ENCODE measurements at regions not wholly inside any gene's neighbourhood (a gene's known extent, or its start where the extent isn't known, plus 50 kb on each side); places are given as distances from the start of the nearest gene placed in this dataset.

DNA sequence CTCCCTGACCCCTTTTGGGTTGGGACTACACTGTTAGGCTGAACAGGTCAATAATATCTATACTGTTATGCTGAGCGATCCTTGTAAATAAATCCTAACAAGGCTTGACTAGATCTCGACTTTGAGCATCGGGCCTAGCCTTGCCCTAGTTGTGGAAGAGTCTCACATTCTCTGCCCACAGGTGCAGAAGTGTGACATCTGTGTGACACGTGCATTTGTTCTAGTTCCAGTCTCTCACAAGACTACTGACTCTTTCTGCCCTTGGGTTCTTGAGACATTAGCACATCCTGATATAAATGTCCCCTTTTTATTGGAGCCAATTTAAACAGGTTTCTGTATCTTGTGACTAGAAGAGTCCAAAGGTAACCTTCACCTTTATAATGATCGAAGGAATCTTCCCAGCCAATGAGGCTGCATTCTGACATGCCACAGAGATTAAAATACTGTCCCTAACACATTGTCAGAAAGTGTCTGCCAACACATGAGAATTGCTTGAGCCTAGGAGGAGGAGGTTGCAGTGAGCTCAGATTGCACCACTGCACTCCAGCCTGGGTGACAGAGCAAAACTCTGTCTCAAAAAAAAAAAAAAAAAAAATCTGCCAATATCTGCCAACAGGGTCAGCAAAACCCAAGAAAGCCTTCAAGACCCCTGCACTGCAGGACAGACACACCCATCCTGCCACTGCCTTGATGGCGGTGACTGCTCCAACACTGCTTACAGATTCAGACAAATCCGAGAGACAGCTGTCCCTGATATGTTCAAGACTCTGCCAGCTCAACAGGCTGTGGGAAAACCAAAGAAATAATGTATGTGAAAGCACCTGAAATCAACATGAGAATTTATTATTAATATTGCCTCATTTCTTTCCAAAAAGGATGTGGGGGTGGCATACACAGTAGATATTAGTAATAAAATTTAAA is 56.5 kb upstream of the PSEN2 start:
- H3K27ac ChIP-seq (ENCODE audit: low read depth, low read length): peak overlapping the region; percentile 73
- Mint-ChIP-seq H3K4me3 (ENCODE audit: unreplicated experiment) (no peak overlapping the region), H3K27ac (ENCODE audit: unreplicated experiment) (peak overlapping the region; percentile 69), H3K9me3 (ENCODE audit: unreplicated experiment) (no peaks in the 10 kb centered on the region), H3K4me1 (ENCODE audit: low read depth, unreplicated experiment) (peaks cover 33% of the 10 kb centered on the region), H3K36me3 (ENCODE audit: low read depth, unreplicated experiment) (no peaks in the 10 kb centered on the region), H3K27me3 (ENCODE audit: low read depth, unreplicated experiment) (peaks cover 5% of the 10 kb centered on the region)
- H3K36me3 ChIP-seq (ENCODE audit: insufficient read depth, low read length): no peaks in the 10 kb centered on the region
- TF ChIP-seq, protein P1, sequence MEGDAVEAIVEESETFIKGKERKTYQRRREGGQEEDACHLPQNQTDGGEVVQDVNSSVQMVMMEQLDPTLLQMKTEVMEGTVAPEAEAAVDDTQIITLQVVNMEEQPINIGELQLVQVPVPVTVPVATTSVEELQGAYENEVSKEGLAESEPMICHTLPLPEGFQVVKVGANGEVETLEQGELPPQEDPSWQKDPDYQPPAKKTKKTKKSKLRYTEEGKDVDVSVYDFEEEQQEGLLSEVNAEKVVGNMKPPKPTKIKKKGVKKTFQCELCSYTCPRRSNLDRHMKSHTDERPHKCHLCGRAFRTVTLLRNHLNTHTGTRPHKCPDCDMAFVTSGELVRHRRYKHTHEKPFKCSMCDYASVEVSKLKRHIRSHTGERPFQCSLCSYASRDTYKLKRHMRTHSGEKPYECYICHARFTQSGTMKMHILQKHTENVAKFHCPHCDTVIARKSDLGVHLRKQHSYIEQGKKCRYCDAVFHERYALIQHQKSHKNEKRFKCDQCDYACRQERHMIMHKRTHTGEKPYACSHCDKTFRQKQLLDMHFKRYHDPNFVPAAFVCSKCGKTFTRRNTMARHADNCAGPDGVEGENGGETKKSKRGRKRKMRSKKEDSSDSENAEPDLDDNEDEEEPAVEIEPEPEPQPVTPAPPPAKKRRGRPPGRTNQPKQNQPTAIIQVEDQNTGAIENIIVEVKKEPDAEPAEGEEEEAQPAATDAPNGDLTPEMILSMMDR (IDR thresholded peaks at IDR 0.05; ENCODE audit: insufficient read depth, low read depth, low read length): no peak
- no peak for TF ChIP-seq EZH2 (IDR thresholded peaks at IDR 0.05; ENCODE audit: insufficient read depth, low read length)
- no peak overlapping the region for H2AFZ ChIP-seq (ENCODE audit: low read depth, low read length)
- H3K4me2 ChIP-seq (ENCODE audit: low read length): no peak overlapping the region
- no peak for DNase-seq (ENCODE audit: low read depth)
- no peak overlapping the region for H3K9ac ChIP-seq (ENCODE audit: low read length)
- no peaks in the 10 kb centered on the region for H3K79me2 ChIP-seq (ENCODE audit: insufficient read depth, low read length)
- H3K9me3 ChIP-seq (ENCODE audit: insufficient read depth, low read depth, low read length): no peaks in the 10 kb centered on the region
- H3K4me3 ChIP-seq (ENCODE audit: insufficient read depth, low read depth, low read length): no peak overlapping the region
- no peaks in the 10 kb centered on the region for H4K20me1 ChIP-seq (ENCODE audit: insufficient read depth, low read length)
- H3K27me3 ChIP-seq (ENCODE audit: insufficient read depth, low read length): no peaks in the 10 kb centered on the region
- FAIRE-seq: no peak
- H3K4me1 ChIP-seq (ENCODE audit: insufficient read depth, low read length): peaks cover 45% of the 10 kb centered on the region

DNA sequence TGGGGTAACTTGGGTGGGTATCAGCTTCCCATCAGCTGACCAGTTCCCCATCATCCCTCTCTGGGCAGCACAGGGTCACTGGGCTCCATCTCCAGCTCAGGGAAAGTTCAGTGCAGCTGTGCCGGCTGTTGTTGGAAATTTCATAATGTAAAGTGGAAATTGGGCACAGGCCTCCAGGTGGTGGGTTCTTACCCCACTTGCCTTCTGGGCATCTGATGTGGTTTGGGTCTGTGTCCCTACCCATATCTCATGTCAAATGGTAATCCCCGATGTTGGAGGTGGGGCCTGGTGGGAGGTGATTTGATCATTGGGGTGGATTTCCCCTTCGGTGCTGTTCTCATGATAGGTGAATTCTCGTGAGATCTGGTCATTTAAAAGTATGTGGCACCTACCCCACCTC is 59.7 kb upstream of the PSEN2 start:
- no peak overlapping the region for H3K4me3 ChIP-seq (ENCODE audit: insufficient read depth, low read depth, low read length)
- no peak overlapping the region for H3K4me3 Mint-ChIP-seq (ENCODE audit: unreplicated experiment)
- no peaks in the 10 kb centered on the region for H3K36me3 Mint-ChIP-seq (ENCODE audit: low read depth, unreplicated experiment)
- no peaks in the 10 kb centered on the region for H4K20me1 ChIP-seq (ENCODE audit: insufficient read depth, low read length)
- FAIRE-seq (no peak), DNase-seq (ENCODE audit: low read depth) (no peak)
- peaks cover 30% of the 10 kb centered on the region for H3K4me1 ChIP-seq (ENCODE audit: insufficient read depth, low read length)
- no peaks in the 10 kb centered on the region for H3K36me3 ChIP-seq (ENCODE audit: insufficient read depth, low read length)
- H3K9ac ChIP-seq (ENCODE audit: low read length): no peak overlapping the region
- peaks cover 15% of the 10 kb centered on the region for H3K27me3 Mint-ChIP-seq (ENCODE audit: low read depth, unreplicated experiment)
- peaks cover 23% of the 10 kb centered on the region for H3K4me1 Mint-ChIP-seq (ENCODE audit: low read depth, unreplicated experiment)
- no peak overlapping the region for H2AFZ ChIP-seq (ENCODE audit: low read depth, low read length)
- no peaks in the 10 kb centered on the region for H3K27me3 ChIP-seq (ENCODE audit: insufficient read depth, low read length)
- TF ChIP-seq, protein P1 (IDR thresholded peaks at IDR 0.05; ENCODE audit: insufficient read depth, low read depth, low read length): no peak
- no peak for TF ChIP-seq EZH2 (IDR thresholded peaks at IDR 0.05; ENCODE audit: insufficient read depth, low read length)
- no peaks in the 10 kb centered on the region for H3K9me3 ChIP-seq (ENCODE audit: insufficient read depth, low read depth, low read length)
- peak overlapping the region; percentile 25 for H3K4me2 ChIP-seq (ENCODE audit: low read length)
- H3K9me3 Mint-ChIP-seq (ENCODE audit: unreplicated experiment): no peaks in the 10 kb centered on the region
- H3K27ac ChIP-seq (ENCODE audit: low read depth, low read length): peak overlapping the region; percentile 23
- no peaks in the 10 kb centered on the region for H3K79me2 ChIP-seq (ENCODE audit: insufficient read depth, low read length)
- H3K27ac Mint-ChIP-seq (ENCODE audit: unreplicated experiment): peak overlapping the region; percentile 66
